DMS53 treated with DMSO at 0.1 percent for 48 hours (cell line): ENCODE measurements at regions not wholly inside any gene's neighbourhood (a gene's known extent, or its start where the extent isn't known, plus 50 kb on each side); places are given as distances from the start of the nearest gene placed in this dataset.
"Not testable (repeated sequence)": the region's sequence is repeated elsewhere in the genome, so short reads cannot be mapped to it uniquely, and the experiment has no call there.

ENCODE experiments used
- DNase-seq: peaks from one replicate; lab custom pipeline; 2025; ENCODE audit not compliant: unreplicated experiment; lab: John Stamatoyannopoulos, UW

DNA sequence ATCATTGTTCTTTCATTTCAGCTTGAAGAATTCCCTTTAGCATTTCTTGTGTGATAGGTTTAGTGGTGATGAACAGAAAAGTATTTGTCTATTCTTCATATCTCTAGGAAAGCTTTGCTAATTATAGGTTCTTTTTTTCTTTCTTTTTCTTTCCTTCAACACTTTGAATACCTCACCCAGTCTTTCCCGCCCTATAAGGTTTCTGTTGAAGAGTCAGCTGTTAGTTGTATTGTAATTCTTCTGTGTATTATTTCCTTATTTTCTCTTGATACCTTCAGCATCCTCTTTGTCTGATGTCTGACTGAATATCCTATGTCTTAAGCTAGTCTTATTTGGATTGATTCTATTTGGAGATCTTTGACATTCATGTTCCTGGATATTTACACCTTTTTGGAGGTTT is 1989.4 kb downstream of the PCDH9 start:
- DNase-seq: no peak

DNA sequence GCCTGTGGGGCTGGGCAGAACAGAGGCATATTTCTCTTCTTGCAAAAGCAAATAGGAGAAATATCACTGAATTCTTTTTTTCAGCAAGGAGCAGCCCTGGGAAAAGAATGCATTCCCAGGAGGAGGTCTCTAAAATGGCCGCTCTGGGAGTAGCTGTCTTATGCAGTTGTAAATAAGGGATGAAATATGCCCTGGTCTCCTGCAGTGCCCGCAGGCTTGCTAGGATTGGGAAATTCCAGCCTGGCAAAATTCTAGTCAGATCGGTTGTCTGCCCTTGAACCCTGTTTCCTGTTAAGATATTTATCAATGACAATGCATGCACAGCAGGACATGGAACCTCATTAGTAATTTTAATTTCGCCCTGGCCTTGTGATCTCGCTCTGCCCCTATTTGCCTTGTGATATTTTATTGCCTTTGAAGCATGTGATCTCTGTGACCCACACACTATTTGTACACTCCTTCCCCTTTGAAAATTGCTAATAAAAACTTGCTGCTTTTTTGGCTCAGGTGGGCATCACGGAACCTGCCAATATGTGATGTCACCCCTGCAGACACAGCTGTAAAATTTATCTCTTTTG is 1993.2 kb downstream of the PCDH9 start:
- no peak for DNase-seq

DNA sequence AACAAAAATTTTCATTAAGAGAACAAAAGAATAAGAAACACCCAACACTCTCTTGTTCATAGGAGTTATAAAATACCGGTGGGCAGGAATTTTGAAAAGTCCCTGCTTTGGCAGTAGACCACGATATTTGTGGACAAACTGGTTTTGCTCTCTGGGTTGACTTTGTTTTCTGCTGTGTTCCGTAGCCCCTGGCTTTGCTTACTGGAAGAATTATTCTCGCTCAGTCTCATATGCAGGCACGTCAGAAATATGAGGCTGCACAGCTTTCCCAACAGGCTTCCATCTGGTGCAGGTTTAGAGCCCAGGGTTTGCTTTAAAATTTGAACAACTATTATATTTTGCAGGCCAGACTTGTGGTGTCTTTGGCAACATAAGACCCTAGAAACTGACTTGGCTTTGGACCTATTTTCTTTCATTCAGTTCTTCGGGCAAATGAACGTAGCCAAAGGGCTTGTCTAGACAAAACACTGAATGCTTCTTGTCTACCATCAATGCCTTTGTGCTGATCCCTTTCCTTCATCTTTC is 2012.6 kb downstream of the PCDH9 start:
- no peak for DNase-seq

DNA sequence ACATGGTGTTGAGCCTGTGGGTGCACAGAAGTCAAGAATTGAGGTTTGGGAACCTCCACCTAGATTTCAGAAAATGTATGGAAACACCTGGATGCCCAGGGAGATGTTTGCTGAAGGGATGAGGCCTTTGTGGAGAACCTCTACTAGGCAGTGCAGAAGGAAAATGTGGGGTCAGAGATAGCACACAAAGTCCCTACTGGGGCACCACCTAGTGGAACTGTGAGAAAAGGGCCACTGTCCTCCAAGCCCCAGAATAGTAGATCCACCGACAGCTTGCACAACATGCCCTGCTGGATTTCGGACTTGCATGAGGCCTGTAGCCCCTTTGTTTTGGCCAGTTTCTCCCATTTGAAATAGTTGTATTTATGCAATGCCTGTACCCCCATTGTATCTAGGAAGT is 2027.3 kb downstream of the PCDH9 start:
- not testable (repeated sequence) for DNase-seq

DNA sequence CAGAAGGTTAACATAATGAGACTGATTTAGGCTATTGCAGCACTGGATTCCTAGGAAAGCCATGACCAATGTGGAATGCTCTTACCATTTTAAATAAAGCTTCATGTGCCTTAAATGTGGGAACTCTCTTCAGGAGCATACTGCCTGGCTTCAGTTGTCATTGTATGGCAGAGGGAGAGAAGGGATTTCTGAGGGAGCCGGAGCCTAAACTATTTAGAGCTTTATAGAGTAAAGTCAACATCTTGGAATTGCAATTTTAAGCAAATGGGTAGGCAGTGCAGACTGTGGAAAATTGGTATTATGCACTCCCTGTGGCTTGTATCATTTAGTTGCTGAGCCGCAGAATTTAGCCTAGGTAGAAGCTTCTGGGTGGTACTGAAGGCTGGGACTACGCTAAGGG is 2041.4 kb downstream of the PCDH9 start:
- no peak for DNase-seq

DNA sequence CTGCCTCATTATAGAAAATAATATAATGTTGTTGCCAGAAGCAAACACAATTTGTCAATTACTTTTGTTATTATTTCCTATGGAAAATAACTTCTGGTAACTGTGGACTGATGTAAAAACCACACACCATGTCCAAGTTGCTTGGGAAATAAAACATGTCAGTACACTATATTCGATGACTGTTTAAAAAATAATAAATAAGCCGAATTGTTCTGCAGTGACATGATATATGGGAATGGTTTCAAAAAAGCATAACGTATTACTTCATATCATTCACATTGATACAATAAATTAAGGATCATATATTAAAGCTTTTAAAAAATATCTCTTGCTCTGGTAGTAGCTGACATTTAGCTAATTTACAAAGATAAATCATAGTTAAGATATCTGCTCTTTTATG is 2062.1 kb downstream of the PCDH9 start:
- DNase-seq: no peak

DNA sequence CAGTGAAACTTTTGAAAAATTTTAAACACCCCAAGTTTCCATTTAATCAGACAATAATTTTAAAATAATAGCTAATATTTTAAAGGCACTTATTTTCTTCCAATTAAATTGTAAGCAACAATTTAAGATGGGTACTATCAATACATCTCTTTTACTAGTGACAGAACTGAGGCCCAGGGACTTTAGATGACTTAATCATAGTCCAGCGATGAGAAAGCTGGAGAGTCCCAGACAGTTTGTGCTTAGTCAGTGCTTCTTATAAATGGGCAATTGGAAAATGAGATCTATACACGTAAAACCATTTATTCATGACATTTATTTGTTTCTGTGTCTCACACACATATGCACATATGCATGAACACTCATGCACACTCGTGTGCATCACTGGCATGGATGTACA is 2063.5 kb downstream of the PCDH9 start:
- DNase-seq: no peak

DNA sequence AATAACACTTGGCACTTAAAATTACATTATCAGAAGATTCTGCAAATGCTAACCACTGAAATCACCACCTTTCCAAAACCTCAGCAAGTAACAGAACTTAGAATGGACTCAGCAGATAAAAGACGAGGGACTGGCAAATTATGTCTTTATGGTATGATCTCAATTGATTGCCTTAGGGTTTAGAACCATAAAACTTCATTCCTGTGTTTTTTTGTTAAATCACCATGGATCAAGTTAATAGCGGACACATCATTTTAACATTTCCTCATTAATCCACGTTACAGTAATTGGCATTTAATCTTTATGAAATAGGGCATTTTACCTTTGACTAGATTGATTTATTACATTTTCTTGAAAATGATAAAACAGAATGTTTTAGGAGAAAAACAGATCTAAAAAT is 2070.3 kb downstream of the PCDH9 start:
- no peak for DNase-seq

DNA sequence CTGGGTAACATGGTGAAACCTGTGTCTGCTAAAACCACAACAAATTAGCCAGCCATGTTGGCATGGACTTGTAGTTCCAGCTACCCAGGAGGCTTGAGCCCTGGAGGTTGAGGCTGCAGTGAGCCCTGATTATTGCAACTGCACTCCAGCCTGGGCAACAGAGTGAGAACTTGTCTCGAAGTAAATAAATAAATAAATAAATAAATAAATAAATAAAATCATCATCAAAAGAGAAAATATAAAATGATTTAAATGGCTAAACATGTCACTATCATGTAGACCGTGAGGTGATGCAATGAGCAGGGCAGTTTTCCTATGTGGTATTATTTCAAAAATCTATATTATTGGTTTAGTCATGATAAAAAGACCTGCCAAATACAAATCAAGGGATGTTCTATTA is 2074.3 kb downstream of the PCDH9 start:
- DNase-seq: no peak

DNA sequence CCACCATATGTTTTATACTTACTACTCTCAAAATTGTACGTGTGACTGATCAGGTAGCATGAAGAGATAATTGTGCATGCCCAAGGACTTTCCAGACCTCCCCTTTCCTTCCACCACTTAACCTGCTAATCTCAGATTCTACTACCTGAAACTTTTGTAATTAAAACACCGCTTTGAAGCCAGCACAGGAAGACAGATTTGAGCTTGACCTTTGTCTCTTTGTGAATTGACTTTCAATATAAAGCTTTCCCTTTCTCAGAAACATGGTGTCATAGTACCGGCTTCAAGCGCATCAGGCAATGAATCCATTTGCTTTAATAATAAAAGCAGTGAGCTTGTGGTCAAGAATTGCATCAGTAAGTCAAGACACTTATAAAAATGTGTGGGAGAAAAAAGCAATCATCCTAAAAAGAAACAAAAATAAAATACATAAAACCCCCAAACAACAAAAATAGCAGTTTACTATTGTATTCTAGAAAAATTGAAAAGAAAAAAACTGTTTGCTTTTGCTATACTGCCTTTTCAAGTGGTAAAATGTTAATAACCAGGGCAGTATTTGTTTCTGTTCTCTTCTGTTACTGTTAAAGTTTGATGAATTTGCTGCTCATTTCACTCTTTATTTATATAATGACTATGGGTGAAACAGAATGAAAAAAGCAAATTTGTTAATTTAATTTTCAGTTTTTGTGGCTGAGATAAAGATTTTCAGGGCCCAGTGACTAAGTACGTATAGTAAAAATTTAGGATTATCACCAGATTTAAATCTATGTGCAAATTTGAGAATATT is 2075.3 kb downstream of the PCDH9 start:
- DNase-seq: no peak

DNA sequence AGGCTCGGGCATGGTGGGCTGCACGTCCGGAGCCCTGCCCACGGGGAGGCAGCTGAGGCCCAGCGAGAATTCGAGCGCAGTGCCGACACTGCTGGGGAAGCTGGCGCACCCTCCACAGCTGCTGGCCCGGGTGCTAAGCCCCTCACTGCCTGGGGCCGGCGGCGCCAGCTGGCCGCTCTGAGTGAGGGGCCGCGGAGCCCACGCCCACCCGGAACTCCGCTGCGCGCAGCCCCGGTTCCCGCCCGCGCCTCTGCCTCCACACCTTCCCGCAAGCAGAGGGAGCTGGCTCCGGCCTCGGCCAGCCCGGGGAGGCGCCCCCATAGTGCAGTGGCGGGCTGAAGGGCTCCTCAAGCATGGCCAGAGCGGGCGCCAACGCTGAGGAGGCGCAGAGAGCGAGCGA is 2080.4 kb downstream of the PCDH9 start:
- DNase-seq: no peak

DNA sequence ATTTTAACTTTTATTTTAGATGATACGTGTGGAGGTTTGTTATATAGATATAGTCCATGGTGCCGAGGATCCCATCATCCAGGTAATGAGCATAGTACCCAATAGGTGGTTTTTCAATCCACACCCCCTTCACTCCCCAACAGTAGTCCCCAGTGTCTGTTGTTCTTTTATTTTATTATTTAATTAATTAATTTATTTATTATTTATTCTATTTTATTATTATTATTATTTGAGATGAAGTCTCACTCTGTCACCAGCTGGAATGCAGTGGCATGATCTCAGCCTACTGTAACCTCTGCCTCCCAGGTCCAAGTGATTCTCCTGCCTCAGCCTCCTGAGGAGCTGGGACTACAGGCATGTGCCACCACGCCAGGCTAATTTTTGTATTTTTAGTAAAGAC is 2086.2 kb downstream of the PCDH9 start:
- DNase-seq: no peak

DNA sequence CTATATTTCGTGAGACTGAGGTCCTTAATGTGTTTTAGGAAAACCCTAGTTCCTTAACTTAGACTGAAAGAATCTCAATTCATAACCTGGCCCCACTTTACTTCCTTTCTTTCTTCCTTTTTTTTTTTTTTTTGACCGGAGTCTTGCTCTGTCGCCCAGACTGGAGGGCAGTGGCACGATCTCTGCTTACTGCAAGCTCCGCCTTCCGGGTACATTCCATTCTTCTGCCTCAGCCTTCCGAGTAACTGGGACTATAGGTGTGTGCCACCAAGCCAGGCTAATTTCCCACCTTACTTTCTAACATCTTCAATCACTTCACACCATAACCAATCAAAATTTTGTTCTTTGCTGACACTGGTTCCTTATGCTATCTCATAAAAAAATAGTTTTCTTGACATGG is 2097.0 kb downstream of the PCDH9 start:
- no peak for DNase-seq

DNA sequence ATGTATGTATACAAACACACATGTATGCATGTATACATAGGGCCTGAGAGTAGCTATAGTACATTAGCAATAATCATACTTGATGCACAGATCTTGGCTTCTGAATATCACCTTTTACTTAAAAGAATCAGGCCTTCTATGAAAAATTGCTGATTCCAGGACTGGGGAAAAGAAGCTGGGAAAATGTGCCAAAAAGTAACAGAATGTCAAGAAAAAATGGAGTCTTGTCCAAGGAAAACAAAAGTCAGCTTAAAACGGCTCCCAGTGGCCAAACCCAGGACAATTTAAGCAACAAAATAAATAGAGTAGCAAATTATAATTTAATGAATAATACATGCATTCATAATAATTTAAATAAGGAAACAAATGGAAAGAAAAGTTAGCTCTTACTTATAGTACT is 2104.9 kb downstream of the PCDH9 start:
- DNase-seq: no peak

DNA sequence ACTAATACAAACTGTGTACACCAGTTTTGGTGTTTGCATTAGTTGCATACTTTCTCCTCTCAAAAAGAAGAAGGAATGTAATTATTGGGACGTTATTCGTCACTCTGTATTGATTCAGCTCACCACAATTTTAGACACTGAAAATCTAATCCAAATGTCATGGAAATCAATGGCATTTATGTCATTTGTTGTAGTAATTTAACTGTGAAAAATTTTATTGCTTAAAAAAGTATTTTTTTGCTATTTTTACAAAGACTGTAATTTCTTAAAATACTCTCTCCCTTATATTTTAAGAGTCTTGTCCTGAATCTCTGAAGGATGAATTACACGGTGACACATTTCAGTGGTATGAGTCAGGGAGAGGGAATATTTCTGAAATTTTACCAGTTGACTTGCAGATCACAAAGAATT is 2117.6 kb downstream of the PCDH9 start:
- no peak for DNase-seq

DNA sequence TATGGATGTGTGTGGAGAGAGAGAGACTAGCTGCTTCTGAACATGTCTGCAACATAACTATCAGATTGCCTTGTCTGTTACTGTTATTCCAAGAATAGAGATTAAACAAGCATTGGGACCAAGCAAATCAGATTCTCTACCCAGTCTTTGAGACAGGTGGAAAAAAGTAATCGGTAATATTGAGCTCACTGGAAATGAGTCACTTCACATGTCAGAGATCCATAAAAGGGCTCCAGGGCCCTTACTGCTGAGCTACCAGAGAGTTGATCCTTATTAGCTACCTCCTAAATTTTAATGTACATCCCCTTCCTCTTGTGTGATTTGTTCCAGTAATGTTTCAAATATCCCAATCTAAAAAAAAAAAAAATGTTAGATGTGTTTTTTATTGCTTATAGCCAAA is 2118.0 kb downstream of the PCDH9 start:
- no peak for DNase-seq

DNA sequence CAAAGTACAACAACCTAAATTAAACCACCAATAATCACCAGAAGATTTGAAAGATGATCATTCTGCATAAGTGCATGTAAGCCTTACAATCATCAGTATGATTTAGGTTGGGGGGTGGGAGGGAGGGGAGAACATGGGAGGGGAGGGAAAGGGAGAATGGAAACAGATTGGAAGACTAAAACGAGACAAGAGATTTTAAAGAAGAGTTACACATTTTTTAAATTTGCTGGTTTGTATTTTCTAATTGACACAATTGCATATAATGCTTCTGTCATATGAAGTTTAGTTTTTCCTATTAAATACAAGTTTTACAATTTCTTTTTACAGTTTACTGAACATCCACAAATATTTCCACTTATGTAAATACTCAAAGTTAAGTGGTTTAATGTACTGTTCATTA is 2118.9 kb downstream of the PCDH9 start:
- no peak for DNase-seq

DNA sequence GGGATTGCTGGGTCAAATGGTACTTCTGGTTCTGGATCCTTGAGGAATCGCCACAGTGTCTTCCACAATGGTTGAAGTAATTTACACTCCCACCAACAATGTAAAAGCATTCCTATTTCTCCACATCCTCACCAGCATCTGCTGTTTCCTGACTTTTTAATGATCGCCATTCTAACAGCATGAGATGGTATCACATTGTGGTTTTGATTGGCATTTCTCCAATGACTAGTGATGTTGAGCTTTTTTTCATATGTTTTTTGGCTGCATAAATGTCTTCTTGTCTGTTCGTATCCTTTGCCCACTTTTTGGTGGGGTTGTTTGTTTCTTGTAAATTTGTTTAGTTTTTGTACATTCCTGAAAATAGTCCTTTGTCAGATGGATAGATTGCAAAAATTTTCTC is 2125.7 kb downstream of the PCDH9 start:
- DNase-seq: not testable (repeated sequence)

DNA sequence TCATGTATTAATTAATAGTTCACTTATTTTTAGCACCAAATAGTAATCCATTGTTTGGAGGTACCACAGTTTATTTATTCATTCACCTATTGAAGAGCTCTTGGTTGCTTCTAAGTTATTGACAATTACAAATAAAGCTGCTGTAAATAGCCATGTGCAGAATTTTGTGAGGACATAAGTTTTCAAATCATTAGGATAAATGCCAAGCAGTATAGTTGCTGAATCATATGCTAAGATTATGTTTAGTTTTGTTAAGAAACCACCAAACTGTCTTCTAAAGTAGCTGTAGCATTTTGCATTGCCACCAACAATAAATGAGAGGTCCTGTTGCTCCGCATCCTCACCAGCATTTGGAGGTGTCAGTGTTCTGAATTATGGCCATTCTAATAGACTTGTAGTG is 2126.8 kb downstream of the PCDH9 start:
- DNase-seq: no peak

DNA sequence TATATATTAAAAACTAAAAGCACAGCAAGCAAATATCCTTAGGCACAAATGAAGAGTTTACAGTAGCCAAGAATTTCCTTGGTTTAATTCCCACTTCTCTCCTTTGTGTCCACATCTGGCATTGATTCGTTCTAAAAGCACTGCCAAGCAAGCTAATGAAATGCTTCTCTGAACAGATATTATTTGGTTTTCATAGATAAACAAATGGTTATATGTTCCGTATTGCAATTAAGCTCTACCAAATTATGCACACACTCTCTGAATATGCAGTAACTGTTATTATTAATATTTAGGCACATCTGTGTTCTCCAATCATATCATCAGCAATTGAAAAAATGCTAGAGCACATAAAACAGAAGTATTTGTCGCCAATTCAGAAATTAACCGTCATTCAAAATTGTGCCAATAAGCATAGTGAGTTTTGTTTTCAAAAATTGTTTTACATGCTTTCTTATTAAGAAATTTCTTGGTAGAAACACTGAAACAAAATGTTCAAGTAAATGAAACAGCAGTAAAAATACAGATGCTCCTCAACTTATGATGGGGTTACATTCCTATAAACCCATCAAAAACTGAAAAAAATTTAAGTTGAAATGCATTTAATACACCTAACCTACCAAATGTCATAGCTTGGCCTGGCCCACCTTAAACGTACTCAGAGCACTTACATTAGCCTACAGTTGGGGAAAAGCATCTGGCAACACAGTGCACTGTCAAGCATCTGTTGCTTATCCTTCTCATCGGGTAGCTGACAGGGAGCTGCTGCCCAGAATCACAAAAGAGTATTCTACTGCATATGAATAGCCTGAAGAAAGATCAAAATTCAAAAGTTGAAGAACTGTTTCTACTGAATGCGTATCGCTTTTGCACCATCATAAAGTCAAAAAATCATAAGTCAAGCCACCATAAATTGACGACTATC is 2134.7 kb downstream of the PCDH9 start:
- DNase-seq: no peak

DNA sequence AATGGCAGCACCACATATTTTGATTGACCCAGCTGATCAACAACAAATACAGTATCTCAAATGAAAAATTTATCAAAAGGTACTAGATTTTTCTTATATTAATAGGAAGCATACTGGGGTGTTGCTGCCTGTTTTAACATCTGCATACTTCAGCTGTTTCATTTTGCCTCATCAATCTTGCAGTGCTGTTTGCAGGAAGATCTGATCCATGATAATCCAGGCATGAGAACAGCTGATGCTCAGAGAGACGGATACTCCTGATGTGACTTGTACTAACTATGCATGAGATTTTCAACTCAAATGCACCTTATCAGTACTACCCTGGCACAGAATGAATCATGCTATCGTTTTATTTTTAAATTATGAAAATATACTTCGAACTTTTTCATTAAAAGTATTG is 2136.8 kb downstream of the PCDH9 start:
- no peak for DNase-seq

DNA sequence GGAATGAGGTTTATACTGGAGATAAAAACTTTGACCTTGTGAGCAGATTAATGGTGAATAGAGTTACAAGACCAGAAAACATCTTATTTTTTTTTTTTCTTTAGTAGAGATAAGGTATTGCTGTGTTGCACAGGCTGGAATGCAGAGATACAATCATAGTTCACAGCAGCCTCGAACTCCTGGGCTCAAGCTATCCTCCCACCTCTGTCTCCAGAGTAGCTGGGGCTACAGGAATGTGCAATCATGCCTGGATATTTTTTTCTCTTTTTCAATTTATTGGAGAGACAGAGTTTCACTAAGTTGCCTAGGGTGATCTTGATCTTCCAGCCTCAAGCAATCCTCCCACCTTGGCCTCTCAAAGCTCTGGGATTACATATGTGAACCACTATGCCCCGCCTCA is 2139.1 kb downstream of the PCDH9 start:
- no peak for DNase-seq
